GM23338 (cell line): ENCODE measurements at regions not wholly inside any gene's neighbourhood (a gene's known extent, or its start where the extent isn't known, plus 50 kb on each side); places are given as distances from the start of the nearest gene placed in this dataset.

Source experiments
- ATAC-seq: fragments of 200-7000 bp; cut with Tn5 transposase; 3 replicates; pipeline ENCODE4 v1.9.1; 2020
- DNase-seq: peaks from one replicate; pipeline ENCODE4 v3.0.0-alpha.2; 2015; ENCODE audit warnings: low spot score
- H2AFZ ChIP-seq: fragments of 200-600 bp; sonication (generic); 2 replicates; pipeline ENCODE4 v1.8.0; 2016; ENCODE audit warnings: antibody characterized with exemption, mild to moderate bottlenecking, moderate library complexity
- H3F3A ChIP-seq: fragments of 200-600 bp; sonication (generic); replicated peaks from 2 replicates; pipeline ENCODE4 v1.8.0; 2017; ENCODE audit warnings: antibody characterized with exemption, mixed run types, low read depth
- H3K27ac ChIP-seq: fragments of 200-600 bp; sonication (generic); 2 replicates; pipeline ENCODE4 v1.6.1; 2016; ENCODE audit warnings: low read depth
- H3K27me3 ChIP-seq: fragments of 200-600 bp; sonication (generic); 2 replicates; pipeline ENCODE4 v1.8.0; 2016; ENCODE audit warnings: mild to moderate bottlenecking, mixed run types, moderate library complexity; ENCODE audit not compliant: insufficient read depth
- H3K36me3 ChIP-seq: fragments of 200-600 bp; sonication (generic); 2 replicates; pipeline ENCODE4 v1.8.0; 2016; ENCODE audit warnings: mild to moderate bottlenecking; ENCODE audit not compliant: insufficient read depth
- H3K4me1 ChIP-seq: fragments of 200-600 bp; sonication (generic); 2 replicates; pipeline ENCODE4 v1.8.0; 2016; ENCODE audit warnings: mild to moderate bottlenecking, moderate library complexity; ENCODE audit not compliant: insufficient read depth
- H3K4me2 ChIP-seq: fragments of 200-600 bp; sonication (generic); 2 replicates; pipeline ENCODE4 v1.7.1; 2017; ENCODE audit warnings: mixed run types
- H3K4me3 ChIP-seq: fragments of 200-600 bp; sonication (generic); 2 replicates; pipeline ENCODE4 v1.6.1; 2016; ENCODE audit warnings: mixed run types
- H3K79me2 ChIP-seq: fragments of 200-600 bp; sonication (generic); replicated peaks from 2 replicates; pipeline ENCODE4 v1.8.0; 2017; ENCODE audit warnings: mild to moderate bottlenecking; ENCODE audit not compliant: insufficient read depth
- H3K9me2 ChIP-seq: fragments of 200-600 bp; sonication (generic); 2 replicates; pipeline ENCODE4 v1.8.0; 2017; ENCODE audit not compliant: insufficient read depth
- H4K20me1 ChIP-seq: fragments of 200-600 bp; sonication (generic); replicated peaks from 2 replicates; pipeline ENCODE4 v1.8.0; 2017; ENCODE audit warnings: mild to moderate bottlenecking; ENCODE audit not compliant: insufficient read depth
- H3K27ac Mint-ChIP-seq: 2 replicates; pipeline ENCODE4 v1.8.0; 2020; ENCODE audit warnings: inconsistent platforms, mild to moderate bottlenecking, moderate library complexity, mixed read lengths
- H3K27me3 Mint-ChIP-seq: 3 replicates; pipeline ENCODE4 v1.8.0; 2022; ENCODE audit warnings: low read depth, mild to moderate bottlenecking, moderate library complexity, mixed read lengths, inconsistent platforms; ENCODE audit not compliant: insufficient read depth, poor library complexity
- H3K36me3 Mint-ChIP-seq: 3 replicates; pipeline ENCODE4 v1.8.0; 2021; ENCODE audit warnings: low read depth, mild to moderate bottlenecking, inconsistent platforms, moderate library complexity, mixed read lengths
- H3K4me1 Mint-ChIP-seq: 3 replicates; pipeline ENCODE4 v1.8.0; 2020; ENCODE audit warnings: mild to moderate bottlenecking, inconsistent platforms, mixed read lengths
- H3K4me3 Mint-ChIP-seq: 3 replicates; pipeline ENCODE4 v1.8.0; 2021; ENCODE audit warnings: moderate library complexity, mild to moderate bottlenecking, inconsistent platforms, mixed read lengths
- H3K9me3 Mint-ChIP-seq: 3 replicates; pipeline ENCODE4 v1.8.0; 2020; ENCODE audit warnings: moderate library complexity, mild to moderate bottlenecking, inconsistent platforms, mixed read lengths
- CREB1 ChIP-seq: fragments of 250-450 bp; sonication (Bioruptor Pico); IDR thresholded peaks from 2 replicates; pipeline ENCODE4 v1.5.0; 2020; ENCODE audit warnings: low read depth, mild to moderate bottlenecking, moderate library complexity
- CTCF ChIP-seq, 2 experiments: fragments of 200-600 bp in 1 of 2; sonication (generic) in 1 of 2; conservative IDR thresholded peaks; 2 replicates each; pipeline versions ENCODE4 v1.5.1 to v1.6.1; 2016 to 2017; ENCODE audit warnings: antibody characterized with exemption in 2 of 2, low read depth in 2 of 2, mild to moderate bottlenecking in 2 of 2, moderate library complexity in 1 of 2
- ETS1 ChIP-seq: IDR thresholded peaks from 2 replicates; pipeline ENCODE4 v1.6.1; 2016; ENCODE audit warnings: antibody characterized with exemption
- JUNB ChIP-seq: IDR thresholded peaks from one replicate; pipeline ENCODE4 v1.6.1; 2016; ENCODE audit warnings: antibody characterized with exemption; ENCODE audit not compliant: unreplicated experiment
- NANOG ChIP-seq: IDR thresholded peaks from 2 replicates; pipeline ENCODE4 v1.6.1; 2016; ENCODE audit warnings: antibody characterized with exemption, borderline replicate concordance
- POLR2AphosphoS5 ChIP-seq: IDR thresholded peaks from 2 replicates; pipeline ENCODE4 v1.6.1; 2016; ENCODE audit warnings: antibody characterized with exemption, low read depth
- REST ChIP-seq: IDR thresholded peaks from one replicate; pipeline ENCODE4 v1.6.1; 2018; ENCODE audit warnings: antibody characterized with exemption; ENCODE audit not compliant: unreplicated experiment

GRCh38 chr2:2809771-2810170, 478.7 kb upstream of the MYT1L start (continued):
- TF ChIP-seq ETS1 (no peak), NANOG (no peak), CTCF (conservative IDR thresholded peaks at IDR 0.05; ENCODE audit: low read depth in 2 of 2) (no peak)

- H3K9me2 ChIP-seq, result no peaks in the 10 kb centered on the region
- no peak for TF ChIP-seq CREB1 (CRISPR knock-in tag)
- no peak for TF ChIP-seq CTCF (conservative IDR thresholded peaks at IDR 0.05; ENCODE audit: low read depth in 2 of 2)
- no peak for TF ChIP-seq ETS1
- TF ChIP-seq JUNB, result no peak
- TF ChIP-seq REST, result no peak
- no peak for TF ChIP-seq POLR2AphosphoS5
- TF ChIP-seq NANOG, result no peak
Observed at GRCh38 chr2:2808551-2809058, 477.5 kb upstream of the MYT1L start.

More at GRCh38 chr2:2808551-2809058, 477.5 kb upstream of the MYT1L start:
- no peaks in the 10 kb centered on the region for H3K27me3 ChIP-seq
- no peaks in the 10 kb centered on the region for H3K79me2 ChIP-seq
- no peaks in the 10 kb centered on the region for H3K36me3 ChIP-seq
- H3F3A ChIP-seq, result no peaks in the 10 kb centered on the region
- H3K4me3 ChIP-seq, result no peak overlapping the region
- H3K4me2 ChIP-seq, result no peak overlapping the region
- ATAC-seq (no peak), DNase-seq (no peak)
- peaks cover 9% of the 10 kb centered on the region for H3K36me3 Mint-ChIP-seq
- no peak overlapping the region for H3K27ac ChIP-seq
- no peak overlapping the region for H3K27ac Mint-ChIP-seq
- H3K4me1 Mint-ChIP-seq, result peaks cover 2% of the 10 kb centered on the region; the same call in 2 of the 3 replicates
- H2AFZ ChIP-seq, result no peak overlapping the region
- peaks cover 18% of the 10 kb centered on the region for H3K9me3 Mint-ChIP-seq
- H3K27me3 Mint-ChIP-seq, result peaks cover 13% of the 10 kb centered on the region
- no peaks in the 10 kb centered on the region for H3K4me1 ChIP-seq
- no peak overlapping the region for H3K4me3 Mint-ChIP-seq
- H4K20me1 ChIP-seq, result no peaks in the 10 kb centered on the region
